ENCODE measurements at regions not wholly inside any gene's neighbourhood (a gene's known extent, or its start where the extent isn't known, plus 50 kb on each side); places are given as distances from the start of the nearest gene placed in this dataset.
"Not testable (repeated sequence)": the region's sequence is repeated elsewhere in the genome, so short reads cannot be mapped to it uniquely, and the experiment has no call there.

- DNase-seq (ENCODE audit: extremely low read depth, low read depth), result not testable (repeated sequence)
Observed at GRCh38 chr9:103611950-103612349, 482.2 kb upstream of the SMC2 start.

GRCh38 chr9:103615994-103616393 is 478.1 kb upstream of the SMC2 start:
- DNase-seq (ENCODE audit: extremely low read depth, low read depth), result no peak

DNA sequence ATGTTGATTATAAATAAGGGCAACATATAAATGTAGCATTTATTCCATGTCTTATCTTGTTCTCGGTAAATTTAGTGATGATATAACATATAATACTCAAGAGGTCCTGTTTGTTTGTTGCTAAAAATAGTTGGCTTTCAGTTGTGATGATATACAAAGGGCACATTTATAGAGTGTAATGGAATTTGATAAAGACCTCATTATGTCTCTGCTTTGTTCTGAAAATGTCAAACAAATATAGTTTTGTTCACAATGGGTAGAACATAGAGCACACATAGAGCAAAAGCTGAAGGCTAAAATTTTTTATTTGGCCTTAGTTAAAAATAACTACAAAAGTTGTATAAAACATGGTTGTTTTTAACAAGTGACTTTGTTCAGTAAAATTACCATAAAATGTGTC is 477.1 kb upstream of the SMC2 start:
- DNase-seq (ENCODE audit: extremely low read depth, low read depth), result no peak

DNA sequence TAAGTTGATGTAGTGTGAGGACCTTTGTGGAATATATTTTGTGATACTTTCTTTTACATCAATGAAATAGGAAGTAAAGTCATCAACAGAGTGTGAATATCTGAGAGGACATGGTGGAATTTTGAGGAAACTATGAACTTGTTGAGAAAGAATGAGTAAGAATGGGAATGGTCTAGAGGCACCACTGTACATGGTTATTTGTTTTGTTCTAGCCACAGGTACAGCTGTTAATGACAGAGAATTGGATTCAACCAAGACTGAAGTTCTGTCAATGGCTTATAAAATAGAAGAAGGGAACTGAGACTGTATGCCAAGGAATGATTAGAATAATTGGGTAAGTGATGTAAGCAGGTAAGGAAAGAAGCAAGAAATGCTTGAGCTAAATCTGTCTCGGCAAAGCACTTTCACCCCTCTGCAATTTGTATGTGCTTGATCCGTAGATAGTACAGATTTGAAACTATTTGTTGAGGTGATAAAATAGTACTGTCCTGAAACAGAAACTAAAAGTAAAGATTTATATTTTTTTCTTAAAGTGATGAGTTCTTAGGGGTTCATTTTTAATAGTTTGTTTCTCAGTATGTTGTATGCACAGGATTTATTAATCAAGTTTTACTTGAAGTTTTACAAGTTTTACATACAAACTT is 468.8 kb upstream of the SMC2 start:
- no peak for DNase-seq (ENCODE audit: extremely low read depth, low read depth)

GRCh38 chr9:103627731-103628130 is 466.4 kb upstream of the SMC2 start:
- no peak for DNase-seq (ENCODE audit: extremely low read depth, low read depth)

DNA sequence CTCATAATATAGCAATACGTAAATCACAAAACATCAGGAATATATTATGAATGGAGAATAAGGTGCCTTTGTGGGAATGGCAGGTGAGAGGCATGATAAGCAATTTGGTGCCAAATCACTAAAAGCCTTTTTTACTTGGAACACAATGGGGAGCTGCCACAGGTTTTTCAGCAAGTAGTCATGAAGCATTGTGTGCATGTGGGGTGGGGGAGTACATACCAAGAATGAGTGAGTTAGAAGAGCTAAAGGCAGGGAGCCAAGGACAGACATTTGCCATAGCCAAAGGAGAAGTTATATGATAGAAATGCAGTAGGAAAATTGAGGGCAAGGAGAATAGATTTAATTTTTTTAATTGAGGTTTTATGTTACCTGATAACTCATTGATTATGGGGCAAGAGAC is 445.0 kb upstream of the SMC2 start:
- no peak for DNase-seq (ENCODE audit: extremely low read depth, low read depth)

- DNase-seq (ENCODE audit: extremely low read depth, low read depth), result no peak
Observed at GRCh38 chr9:103658156-103658555, 436.0 kb upstream of the SMC2 start.

GRCh38 chr9:103660830-103661229 is 433.3 kb upstream of the SMC2 start:
- no peak for DNase-seq (ENCODE audit: extremely low read depth, low read depth)

DNA sequence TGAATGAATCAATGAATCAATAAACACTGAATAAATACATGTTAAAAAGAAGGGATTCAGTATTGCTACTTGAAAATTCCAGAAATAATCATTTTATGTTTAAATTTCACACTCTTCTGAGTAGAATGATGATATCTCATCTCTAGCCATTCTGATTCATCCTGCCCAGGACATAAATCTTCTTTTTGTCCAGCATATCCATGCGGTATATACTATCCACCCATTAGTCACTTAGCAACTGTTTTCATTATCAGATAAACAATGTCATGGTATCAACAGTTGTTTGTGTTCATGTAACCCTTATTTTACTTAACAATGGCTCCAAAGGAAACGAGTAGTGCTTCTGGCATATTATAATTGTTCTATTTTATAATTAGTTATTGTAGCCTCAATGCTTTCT is 432.4 kb upstream of the SMC2 start:
- no peak for DNase-seq (ENCODE audit: extremely low read depth, low read depth)

DNA sequence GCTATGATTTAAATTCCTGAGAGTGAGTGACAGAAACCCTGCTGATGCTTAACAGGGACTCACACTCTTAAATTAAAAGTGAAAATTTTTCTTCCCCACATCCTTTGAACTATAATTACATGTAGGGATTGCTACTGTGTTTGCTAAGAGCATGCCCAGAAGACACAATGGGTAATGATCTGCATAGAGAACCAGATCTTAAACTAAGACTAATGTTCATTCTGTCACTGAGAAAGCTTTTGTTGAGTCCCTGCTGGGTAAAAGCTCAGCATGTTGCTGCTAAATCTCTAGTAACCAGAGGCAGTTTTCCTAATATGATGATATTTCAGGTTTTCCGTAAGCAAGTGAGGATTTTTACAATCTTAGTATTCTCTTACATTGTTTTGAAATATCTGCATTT is 424.8 kb upstream of the SMC2 start:
- no peak for DNase-seq (ENCODE audit: extremely low read depth, low read depth)

- no peak for DNase-seq (ENCODE audit: extremely low read depth, low read depth)
Observed at GRCh38 chr9:103674271-103674670, 419.8 kb upstream of the SMC2 start.

DNA sequence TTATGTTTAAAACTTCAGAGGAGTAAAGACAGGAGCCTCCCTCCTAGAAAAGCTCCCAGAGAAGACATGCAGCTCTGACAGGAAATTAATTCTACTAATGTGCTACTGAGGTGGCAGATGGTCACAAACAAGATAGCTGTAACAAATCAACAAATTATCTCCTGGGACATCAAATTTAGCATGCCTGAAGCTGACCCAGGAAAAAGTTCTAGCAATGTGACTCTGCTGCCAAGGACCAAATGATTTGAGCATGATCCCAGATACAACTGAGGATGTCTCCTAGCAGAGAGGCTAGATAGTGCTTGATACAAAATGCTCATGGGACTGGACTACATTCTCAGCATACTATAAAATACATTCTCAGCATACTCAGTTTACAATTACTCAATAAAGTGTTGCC is 413.5 kb upstream of the SMC2 start:
- no peak for DNase-seq (ENCODE audit: extremely low read depth, low read depth)

DNA sequence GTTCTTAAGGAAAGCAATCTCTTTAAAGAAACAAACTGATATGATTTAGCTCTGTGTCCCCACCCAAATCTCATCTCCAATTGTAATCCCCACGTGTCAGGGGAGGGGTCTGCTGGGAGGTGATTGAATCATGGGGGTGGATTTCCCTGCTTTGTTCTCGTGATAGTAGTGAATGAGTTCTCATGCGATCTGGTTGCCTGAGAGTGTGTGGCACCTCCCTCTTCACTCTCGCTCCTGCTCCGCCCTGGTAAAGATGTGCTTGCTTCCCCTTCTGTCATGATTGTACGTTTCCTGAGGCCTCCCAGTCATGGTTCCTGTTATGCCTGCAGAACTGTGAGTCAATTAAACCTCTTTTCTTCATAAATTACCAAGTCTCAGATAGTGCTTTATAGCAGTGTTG is 412.7 kb upstream of the SMC2 start:
- no peak for DNase-seq (ENCODE audit: extremely low read depth, low read depth)

DNA sequence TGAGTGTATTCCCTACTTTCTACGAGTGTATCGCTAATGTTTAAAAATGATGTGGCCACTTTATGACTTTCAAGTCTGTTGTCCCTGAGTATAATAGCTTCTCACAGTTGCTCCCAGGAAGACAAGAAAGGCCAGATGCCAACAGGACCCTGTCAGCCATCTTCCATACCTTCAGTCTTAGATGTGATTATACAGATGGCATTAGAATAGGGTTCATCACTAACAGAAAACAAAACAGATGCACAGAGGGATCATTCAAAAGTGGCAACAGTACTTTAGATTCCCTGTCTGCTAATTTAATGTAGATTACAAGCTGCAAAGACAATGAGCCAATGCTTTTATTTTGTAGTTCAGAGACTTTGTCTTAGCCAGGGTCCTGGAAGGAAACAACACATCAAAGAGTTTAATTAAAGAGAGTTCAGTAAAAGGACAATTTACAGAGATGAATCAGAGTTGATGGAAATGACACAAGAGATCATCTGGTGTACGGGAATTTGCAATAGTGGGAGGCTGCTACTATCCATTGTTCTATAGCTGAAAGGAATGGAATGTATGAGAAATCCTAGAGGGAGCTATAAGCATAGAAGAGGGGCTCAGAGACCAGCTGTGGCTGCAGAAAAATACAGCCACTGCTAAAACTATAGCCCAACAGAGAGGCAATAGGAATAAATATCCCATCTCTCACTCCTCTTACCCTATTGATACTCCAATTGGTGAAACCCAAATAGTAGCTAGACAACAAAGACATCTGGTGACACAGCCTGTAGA is 393.7 kb upstream of the SMC2 start:
- DNase-seq (ENCODE audit: extremely low read depth, low read depth), result no peak

DNA sequence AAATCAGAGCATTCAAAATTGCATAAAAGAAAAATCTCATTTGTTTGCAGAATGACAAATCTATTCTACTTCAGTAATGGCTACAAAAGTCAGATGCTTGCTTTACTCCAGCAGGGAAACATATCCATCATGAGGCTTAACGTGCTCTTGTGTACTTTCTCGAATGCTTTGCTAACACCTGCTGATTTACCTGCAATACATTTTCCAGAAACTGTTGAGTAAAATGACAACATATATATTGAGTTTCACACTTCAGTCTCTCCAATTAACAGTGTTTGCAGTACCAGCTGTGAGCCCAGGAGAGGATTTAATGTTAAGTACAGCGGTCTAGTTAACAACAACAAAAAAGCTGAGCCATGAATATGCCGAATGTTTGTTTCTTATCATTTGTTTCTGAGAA is 391.5 kb upstream of the SMC2 start:
- no peak for DNase-seq (ENCODE audit: extremely low read depth, low read depth)

DNA sequence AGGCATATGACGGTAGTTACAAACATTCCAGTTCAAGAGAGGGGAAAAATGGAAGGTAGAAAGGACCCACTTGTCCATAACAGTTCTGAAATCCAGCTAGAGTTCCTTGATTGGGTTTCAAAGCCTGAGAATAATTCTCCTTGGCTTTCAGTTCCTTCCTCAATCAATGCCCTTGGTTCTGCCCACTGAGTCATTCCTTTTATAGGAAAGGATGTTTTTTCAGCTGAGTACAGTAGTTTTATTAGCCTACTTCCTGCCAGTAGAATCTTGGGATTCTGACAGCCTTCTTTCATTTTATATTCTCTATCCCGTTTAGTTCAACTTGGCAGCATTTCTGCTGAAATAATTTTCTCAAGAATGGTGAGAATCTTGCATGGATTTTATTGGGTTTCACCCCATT is 386.9 kb upstream of the SMC2 start:
- DNase-seq (ENCODE audit: extremely low read depth, low read depth), result no peak

- DNase-seq (ENCODE audit: extremely low read depth, low read depth), result no peak
Observed at GRCh38 chr9:103709366-103709765, 384.7 kb upstream of the SMC2 start.

GRCh38 chr9:103713631-103714030 is 380.5 kb upstream of the SMC2 start:
- DNase-seq (ENCODE audit: extremely low read depth, low read depth), result no peak

GRCh38 chr9:103714992-103715391 is 379.1 kb upstream of the SMC2 start:
- no peak for DNase-seq (ENCODE audit: extremely low read depth, low read depth)

GRCh38 chr9:103721056-103721455 is 373.1 kb upstream of the SMC2 start:
- DNase-seq (ENCODE audit: extremely low read depth, low read depth), result no peak

DNA sequence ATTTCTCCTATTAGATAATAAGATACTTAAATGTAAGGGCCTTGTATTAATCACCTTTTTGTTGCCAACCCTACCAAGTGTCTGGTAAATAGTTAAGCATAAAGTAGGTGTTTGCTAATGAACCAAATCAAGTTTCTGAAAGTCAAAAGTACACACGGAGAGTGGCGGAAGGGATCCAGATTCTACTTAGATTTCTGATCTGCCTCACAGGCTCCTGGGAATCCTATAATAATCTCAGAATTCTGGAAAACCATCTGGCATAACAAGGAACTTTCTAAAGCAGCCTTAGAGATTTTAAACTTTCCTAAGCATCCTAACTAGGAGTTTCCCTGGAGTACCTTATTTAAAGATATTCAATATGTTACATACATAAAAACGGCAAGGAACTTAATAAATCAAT is 363.2 kb upstream of the SMC2 start:
- no peak for DNase-seq (ENCODE audit: extremely low read depth, low read depth)

GRCh38 chr9:103731541-103731940 is 362.6 kb upstream of the SMC2 start:
- DNase-seq (ENCODE audit: extremely low read depth, low read depth), result no peak

- no peak for DNase-seq (ENCODE audit: extremely low read depth, low read depth)
Observed at GRCh38 chr9:103734471-103734870, 359.6 kb upstream of the SMC2 start.
